Adrenal gland (tissue), 9 donors: ENCODE measurements at regions not wholly inside any gene's neighbourhood (a gene's known extent, or its start where the extent isn't known, plus 50 kb on each side); places are given as distances from the start of the nearest gene placed in this dataset.
"Not testable (repeated sequence)": the region's sequence is repeated elsewhere in the genome, so short reads cannot be mapped to it uniquely, and the experiment has no call there.

Experiments
- DNase-seq, 7 donors: peaks; one replicate each; pipeline ENCODE4 v3.0.0-alpha.2; 2019 to 2020
- H3K27ac ChIP-seq, 5 donors: fragments of 200-600 bp; sonication (generic) in 4 of 5; 1 replicate in 3 of 5; 2 replicates in 2 of 5; pipeline versions ENCODE4 v1.5.1 to v1.8.0; 2016 to 2020; ENCODE audit warnings: mild to moderate bottlenecking in 1 of 5
- H3K27me3 ChIP-seq: fragments of 200-600 bp; 2 replicates; pipeline ENCODE4 v1.8.0; 2021
- H3K36me3 ChIP-seq, 2 donors: fragments of 200-600 bp; replicated peaks in 1 of 2; 1 replicate in 1 of 2; 2 replicates in 1 of 2; pipeline versions ENCODE4 v1.5.1 to v1.8.0; 2018 to 2022
- H3K4me1 ChIP-seq, 2 donors: fragments of 200-600 bp; replicated peaks in 1 of 2; 1 replicate in 1 of 2; 2 replicates in 1 of 2; pipeline versions ENCODE4 v1.5.1 to v1.8.0; 2018 to 2021
- H3K4me3 ChIP-seq, 4 donors: fragments of 200-600 bp; sonication (generic) in 3 of 4; one replicate each; pipeline ENCODE4 v1.5.1; 2016 to 2018
- H3K9me3 ChIP-seq, 3 donors: fragments of 200-600 bp; sonication (generic) in 1 of 3; replicated peaks in 1 of 3; 1 replicate in 2 of 3; 2 replicates in 1 of 3; pipeline versions ENCODE4 v1.5.1 to v1.8.0; 2016 to 2021
- POLR2A ChIP-seq, 2 donors: fragments of 450-650 bp; IDR thresholded peaks; one replicate each; pipeline ENCODE4 v1.6.1; 2017; ENCODE audit warnings: antibody characterized with exemption in 2 of 2, mild to moderate bottlenecking in 2 of 2, moderate library complexity in 1 of 2
- WGBS, 4 donors: extraction: QIAGEN DNeasy Blood & Tissue Kit in 2 of 4; methylation state at CpG; one replicate each; pipeline versions ENCODE4 v1.1.5 to v1.1.7; 2013 to 2017; 5-methylcytosine and 5-hydroxymethylcytosine counted together
- intact Hi-C, 2 donors: fragments of 100-400 bp; cut with DNase I; formaldehyde crosslinking; loops; one replicate each; pipeline versions ENCODE4 v1.14.1 to v1.15.0; 2022 to 2023
- TF ChIP-seq, protein P1 (sequence below), 6 experiments: fragments of 450-650 bp in 4 of 6; fragments of 200-600 bp in 2 of 6; sonication (generic) in 1 of 6; IDR thresholded peaks; 1 replicate in 5 of 6; 2 replicates in 1 of 6; pipeline versions ENCODE4 v1.5.1 to v1.8.0; 2016 to 2021; ENCODE audit warnings: antibody characterized with exemption in 6 of 6, mild to moderate bottlenecking in 2 of 6, moderate library complexity in 1 of 6
- donor health status: healthy with polysubstance abuse.
- donor health status: Bipolar disorder and iron deficiency.
- donor health status: DM: yes; HTN: yes; CAD: no.
- donor health status: DM: no; HTN: no; CAD: no.
- donor health status: DM: no; HTN: no; CAD: no.

DNA sequence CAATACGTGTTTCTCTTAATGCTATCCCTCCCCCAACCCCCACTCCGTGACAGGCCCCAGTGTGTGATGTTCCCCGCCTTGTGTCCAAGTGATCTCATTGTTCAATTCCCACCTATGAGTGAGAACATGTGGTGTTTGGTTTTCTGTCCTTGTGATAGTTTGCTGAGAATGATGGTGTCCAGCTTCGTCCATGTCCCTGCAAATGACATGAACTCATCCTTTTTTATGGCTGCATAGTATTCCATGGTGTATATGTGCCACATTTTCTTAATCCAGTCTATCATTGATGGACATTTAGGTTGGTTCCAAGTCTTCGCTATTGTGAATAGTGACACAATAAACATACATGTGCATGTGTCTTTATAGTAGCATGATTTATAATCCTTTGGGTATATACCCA lies 52.5 kb downstream of the KIAA0408 start:
- H3K4me3 ChIP-seq, H3K9me3 ChIP-seq, H3K27me3 ChIP-seq, DNase-seq, H3K36me3 ChIP-seq, H3K4me1 ChIP-seq, H3K27ac ChIP-seq, intact Hi-C loops: not testable (repeated sequence)
- WGBS, 4 donors, result 85 to 92% (median 89%) methylated on average over 5 of the region's 5 CpGs

DNA sequence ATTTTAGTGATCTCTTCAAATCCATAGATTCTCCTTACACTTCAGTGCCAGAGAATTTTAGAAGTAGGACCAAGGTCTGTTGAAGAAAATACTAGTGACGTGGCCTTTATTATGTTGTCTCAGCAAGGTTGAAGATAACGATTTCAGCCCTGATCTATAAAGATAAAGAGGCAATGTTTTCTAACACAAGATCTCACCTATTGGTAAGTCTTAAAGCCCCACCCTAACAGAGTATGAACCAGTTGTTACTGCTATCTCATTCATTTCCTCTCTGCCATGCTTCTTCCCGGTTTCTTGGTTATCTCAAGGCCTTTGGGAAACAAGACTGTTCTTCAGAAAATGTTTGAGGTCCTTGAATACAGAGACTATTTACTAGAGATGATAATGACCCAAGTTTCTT lies 53.1 kb downstream of the KIAA0408 start:
- intact Hi-C loops, result no loop called here
- TF ChIP-seq, protein P1, sequence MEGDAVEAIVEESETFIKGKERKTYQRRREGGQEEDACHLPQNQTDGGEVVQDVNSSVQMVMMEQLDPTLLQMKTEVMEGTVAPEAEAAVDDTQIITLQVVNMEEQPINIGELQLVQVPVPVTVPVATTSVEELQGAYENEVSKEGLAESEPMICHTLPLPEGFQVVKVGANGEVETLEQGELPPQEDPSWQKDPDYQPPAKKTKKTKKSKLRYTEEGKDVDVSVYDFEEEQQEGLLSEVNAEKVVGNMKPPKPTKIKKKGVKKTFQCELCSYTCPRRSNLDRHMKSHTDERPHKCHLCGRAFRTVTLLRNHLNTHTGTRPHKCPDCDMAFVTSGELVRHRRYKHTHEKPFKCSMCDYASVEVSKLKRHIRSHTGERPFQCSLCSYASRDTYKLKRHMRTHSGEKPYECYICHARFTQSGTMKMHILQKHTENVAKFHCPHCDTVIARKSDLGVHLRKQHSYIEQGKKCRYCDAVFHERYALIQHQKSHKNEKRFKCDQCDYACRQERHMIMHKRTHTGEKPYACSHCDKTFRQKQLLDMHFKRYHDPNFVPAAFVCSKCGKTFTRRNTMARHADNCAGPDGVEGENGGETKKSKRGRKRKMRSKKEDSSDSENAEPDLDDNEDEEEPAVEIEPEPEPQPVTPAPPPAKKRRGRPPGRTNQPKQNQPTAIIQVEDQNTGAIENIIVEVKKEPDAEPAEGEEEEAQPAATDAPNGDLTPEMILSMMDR (IDR thresholded peaks at IDR 0.05), result no peak
- TF ChIP-seq POLR2A (IDR thresholded peaks at IDR 0.05), result no peak
- no peak overlapping the region for H3K27ac ChIP-seq
- no peak for DNase-seq
- WGBS, 4 donors, result 38 to 63% (median 50%) methylated on average over 3 of the region's 3 CpGs
- H3K36me3 ChIP-seq, result no peaks in the 10 kb centered on the region
- no peak overlapping the region for H3K4me3 ChIP-seq
- no peaks in the 10 kb centered on the region for H3K9me3 ChIP-seq
- H3K27me3 ChIP-seq, result no peaks in the 10 kb centered on the region
- no peaks in the 10 kb centered on the region for H3K4me1 ChIP-seq

DNA sequence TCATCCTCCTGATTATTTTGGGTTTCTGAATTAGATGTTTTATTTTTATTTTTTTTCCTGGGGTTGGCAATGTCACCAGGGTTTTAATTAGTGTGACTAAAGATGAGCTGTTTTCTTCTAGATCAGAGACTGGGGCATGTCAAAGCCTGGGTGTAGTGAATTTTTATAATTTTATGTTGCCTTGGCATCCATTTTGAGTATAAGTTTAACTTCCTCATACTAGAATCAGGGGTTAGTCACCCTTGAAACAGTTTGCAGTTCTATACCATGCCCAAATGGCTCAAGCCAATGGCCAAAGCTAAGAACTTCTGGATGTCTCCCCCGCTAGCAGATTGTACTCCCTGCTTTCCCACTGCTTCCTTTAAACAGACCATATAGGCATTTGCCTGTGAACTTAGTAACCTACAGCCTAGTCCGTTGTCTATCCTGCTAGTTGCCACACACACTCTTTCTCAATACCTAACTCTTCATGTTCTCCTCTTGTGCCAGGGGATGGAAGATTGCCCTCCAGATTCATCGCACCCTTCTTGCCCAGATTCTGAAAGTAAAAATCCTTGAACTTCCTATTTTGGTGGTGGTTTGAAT lies 54.5 kb downstream of the KIAA0408 start:
- no peak for DNase-seq
- H3K36me3 ChIP-seq, result no peaks in the 10 kb centered on the region
- TF ChIP-seq, protein P1 (IDR thresholded peaks at IDR 0.05), result no peak
- no peak for TF ChIP-seq POLR2A (IDR thresholded peaks at IDR 0.05)

DNA sequence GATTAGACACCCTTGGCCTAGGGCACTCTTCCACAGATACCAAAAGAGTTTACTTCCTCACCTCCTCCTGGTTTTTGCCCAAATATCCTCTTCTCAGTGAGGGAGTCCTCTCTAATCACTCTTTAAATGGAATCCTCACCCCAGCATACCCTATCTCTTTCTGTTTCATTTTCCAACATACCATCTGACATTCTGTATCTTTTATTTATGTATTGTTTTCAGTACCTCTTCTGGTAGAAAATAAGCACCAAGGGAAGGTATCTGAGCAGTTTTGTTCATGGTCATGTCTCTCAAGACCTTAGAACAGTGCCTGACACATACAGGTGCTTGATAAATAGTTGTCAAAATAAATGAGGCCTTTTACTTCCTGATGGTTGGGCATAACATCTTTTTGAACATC lies 55.1 kb downstream of the KIAA0408 start:
- no peak for TF ChIP-seq POLR2A (IDR thresholded peaks at IDR 0.05)
- TF ChIP-seq, protein P1 (IDR thresholded peaks at IDR 0.05), result no peak
- intact Hi-C loops, result no loop called here

More for the DNA sequence above, 54.5 kb downstream of the KIAA0408 start:
- 51 to 60% (median 54%) methylated on average over 3 of the region's 3 CpGs for WGBS, 4 donors
- intact Hi-C loops, result no loop called here
- no peak overlapping the region for H3K4me3 ChIP-seq
- no peaks in the 10 kb centered on the region for H3K4me1 ChIP-seq
- H3K27me3 ChIP-seq, result no peaks in the 10 kb centered on the region
- no peaks in the 10 kb centered on the region for H3K9me3 ChIP-seq
- H3K27ac ChIP-seq, result no peak overlapping the region

DNA sequence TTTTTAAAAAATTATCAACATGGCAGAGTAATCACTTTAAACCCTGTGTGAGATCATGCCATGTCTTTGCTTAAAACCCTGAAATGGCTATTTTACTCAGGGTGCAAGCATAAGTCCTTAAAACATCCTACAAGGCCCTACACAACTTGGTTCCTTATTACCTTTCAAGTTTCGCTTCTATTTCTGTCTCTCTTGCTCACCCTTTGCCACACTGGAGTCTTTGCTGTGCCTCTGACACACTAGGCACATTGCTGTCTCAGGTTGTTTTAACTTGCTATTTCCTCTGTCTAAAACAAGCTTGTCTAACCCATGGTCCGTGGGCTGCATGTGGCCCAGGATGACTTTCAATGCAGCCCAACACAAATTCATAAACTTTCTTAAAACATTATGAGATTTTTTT lies 55.6 kb downstream of the KIAA0408 start:
- WGBS, 4 donors, result 80 to 87% (median 85%) methylated on average over 2 of the region's 2 CpGs

More for the DNA sequence above, 55.1 kb downstream of the KIAA0408 start:
- Histone ChIP-seq H3K27ac (no peak overlapping the region), H3K4me1 (no peaks in the 10 kb centered on the region), H3K27me3 (no peaks in the 10 kb centered on the region), H3K9me3 (no peaks in the 10 kb centered on the region), H3K36me3 (no peaks in the 10 kb centered on the region), H3K4me3 (no peak overlapping the region)
- DNase-seq, result no peak

More for the DNA sequence above, 55.6 kb downstream of the KIAA0408 start:
- Histone ChIP-seq H3K27ac (no peak overlapping the region), H3K4me3 (no peak overlapping the region), H3K4me1 (no peaks in the 10 kb centered on the region), H3K36me3 (no peaks in the 10 kb centered on the region), H3K9me3 (no peaks in the 10 kb centered on the region), H3K27me3 (no peaks in the 10 kb centered on the region)
- TF ChIP-seq, protein P1 (IDR thresholded peaks at IDR 0.05), result no peak
- intact Hi-C loops, result no loop called here
- DNase-seq, result no peak
